AML-193 (cell line): ENCODE measurements at regions not wholly inside any gene's neighbourhood (a gene's known extent, or its start where the extent isn't known, plus 50 kb on each side); places are given as distances from the start of the nearest gene placed in this dataset.
"Not testable (repeated sequence)": the region's sequence is repeated elsewhere in the genome, so short reads cannot be mapped to it uniquely, and the experiment has no call there.

ENCODE experiments used
- DNase-seq, 2 experiments: peaks; one replicate each; lab custom pipeline; 2025; lab: John Stamatoyannopoulos, UW

DNA sequence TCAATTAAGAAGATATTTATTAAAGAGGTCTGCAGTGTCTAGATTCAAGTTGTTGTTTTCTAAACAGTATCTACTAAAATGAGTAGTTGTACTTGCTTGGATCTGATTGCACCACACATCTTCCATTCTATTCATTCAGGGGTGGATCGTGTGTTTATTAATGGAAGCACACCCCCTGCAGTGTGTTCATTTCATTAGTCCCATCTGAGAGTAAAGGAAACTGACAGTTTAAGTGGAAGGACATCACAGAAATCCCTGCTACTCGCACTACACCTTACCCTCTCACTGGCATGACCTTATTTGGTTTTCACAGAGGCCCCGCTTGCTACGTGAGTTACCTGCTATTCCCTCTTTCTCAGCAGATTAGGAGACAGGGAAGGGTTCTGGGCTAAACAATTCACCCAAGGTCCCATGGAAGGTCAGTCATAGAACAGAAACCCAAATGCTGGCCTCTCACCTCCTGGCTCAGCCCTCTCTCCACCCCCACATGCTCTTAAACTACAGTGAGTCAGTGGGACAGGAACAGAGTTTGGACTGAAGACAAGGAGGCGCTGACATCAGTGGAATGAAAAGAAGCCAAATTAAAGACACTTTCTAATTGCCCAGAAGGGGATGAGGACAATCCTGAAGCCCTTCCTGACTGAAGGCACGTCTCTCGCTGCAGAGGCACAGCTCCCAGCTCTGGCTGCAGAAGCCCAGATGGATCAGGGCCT is 369.2 kb upstream of the NRP1 start:
- DNase-seq, result no peak

DNA sequence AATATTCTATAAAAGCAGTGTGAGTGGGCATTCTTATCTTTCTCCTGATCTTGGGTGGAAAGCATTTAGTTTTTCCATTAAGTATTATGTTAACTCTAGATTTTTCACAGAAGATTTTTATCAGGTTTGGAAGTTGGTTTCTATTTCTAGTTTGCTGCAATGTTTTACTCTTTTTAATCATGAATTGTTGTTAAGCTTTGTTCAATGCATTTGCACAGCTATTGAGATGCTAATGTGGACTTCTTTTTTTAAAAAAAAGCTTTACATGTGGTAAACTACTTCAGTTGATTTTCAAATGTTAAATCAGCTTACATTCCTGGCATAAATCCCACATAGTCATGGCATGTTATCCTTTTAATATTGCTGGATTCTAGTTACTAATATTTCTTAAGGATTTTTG is 363.6 kb upstream of the NRP1 start:
- no peak for DNase-seq

- DNase-seq, result no peak
These were observed 362.5 kb upstream of the NRP1 start for GRCh38 chr10:33697016-33697415.

DNA sequence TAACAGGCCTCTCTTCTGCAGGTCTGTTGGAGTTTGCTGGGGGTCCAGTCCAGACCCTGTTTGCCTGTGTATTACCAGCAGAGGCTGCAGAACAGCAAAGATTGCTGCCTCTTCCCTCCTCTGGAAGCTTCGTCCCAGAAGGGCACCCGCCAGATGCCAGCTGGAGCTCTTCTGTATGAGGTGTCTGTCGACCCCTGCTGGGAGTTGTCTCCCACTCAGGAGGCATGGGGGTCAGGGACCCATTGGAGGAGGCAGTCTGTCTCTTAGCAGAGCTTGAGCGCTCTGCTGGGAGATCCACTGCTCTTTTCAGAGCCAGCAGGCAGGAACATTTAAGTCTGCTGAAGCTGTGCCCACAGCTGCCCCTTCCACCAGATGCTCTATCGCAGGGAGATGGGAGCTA is 361.1 kb upstream of the NRP1 start:
- no peak for DNase-seq

DNA sequence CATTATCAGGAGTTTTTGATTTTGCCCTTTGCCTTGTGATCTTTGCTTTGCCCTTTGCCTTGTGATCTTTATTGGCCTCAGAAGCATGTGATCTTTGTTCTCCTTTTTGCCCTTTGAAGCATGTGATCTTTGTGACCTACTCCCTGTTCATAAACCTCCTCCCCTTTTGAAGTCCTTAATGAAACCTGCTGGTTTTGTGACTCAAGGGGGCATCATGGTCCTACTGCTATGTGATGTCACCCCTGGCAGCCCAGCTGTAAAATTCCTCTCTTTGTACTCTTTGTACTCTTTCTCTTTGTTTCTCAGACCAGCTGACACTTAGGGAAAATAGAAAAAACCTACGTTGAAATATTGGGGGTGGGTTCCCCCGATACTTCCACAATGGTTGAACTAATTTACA is 356.1 kb upstream of the NRP1 start:
- not testable (repeated sequence) for DNase-seq

DNA sequence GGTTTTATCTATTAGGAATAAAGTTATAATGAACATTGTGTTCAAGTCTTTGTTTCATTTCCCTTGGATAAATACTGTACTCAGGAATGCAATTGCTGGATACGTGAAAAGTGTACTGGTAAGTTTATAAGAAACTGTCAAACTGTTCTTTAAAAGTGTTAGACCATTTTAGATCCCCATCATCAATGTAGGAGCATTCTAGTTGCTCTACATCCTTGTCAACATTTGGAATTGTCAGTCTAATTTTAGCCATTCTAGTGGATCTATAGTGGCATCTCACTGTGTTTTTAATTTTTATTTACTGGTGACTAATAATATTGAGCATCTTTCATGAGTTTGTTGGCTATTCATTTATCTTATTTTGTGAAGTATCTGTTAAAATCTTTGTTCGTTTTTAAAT is 354.0 kb upstream of the NRP1 start:
- DNase-seq, result no peak

GRCh38 chr10:33684211-33684611 is 349.7 kb upstream of the NRP1 start:
- no peak for DNase-seq

DNA sequence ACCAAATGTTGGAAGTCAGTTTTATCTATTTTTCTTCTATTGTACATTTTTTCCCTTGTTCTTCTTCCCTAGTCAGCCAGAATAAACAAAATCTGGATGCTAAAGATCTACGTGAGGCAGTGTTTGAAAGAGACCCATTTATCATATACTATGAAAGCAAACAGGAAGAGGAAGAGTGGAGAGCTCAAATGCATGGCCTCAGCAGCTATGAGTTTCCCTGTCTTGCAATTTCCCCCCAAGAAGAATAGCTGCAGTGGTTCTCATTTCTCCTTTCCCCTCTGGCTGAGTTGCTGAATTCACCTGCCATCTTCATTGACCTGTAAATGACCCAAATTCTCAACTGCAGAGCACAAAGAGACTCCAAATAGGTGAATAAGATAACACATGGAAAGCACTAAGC is 347.1 kb upstream of the NRP1 start:
- no peak for DNase-seq

DNA sequence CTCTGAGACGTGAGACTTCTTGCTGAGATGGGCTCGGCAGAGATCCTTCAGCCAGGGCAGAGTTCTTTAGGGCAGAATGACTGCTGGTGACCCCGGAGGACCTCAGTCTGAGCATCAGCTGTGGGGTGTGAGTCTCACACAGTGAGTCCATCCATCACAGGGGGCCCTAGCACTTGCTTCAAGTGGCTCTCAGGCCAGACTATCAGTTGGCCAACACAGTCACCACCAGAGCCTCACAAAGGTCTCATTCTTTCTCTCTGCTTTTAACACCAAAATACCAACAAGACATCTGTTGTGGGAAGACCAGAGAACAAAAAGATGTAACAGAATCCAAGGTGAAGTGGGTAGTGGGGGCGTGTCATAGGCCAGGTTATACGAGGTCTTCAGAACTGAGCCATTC is 345.6 kb upstream of the NRP1 start:
- no peak for DNase-seq

DNA sequence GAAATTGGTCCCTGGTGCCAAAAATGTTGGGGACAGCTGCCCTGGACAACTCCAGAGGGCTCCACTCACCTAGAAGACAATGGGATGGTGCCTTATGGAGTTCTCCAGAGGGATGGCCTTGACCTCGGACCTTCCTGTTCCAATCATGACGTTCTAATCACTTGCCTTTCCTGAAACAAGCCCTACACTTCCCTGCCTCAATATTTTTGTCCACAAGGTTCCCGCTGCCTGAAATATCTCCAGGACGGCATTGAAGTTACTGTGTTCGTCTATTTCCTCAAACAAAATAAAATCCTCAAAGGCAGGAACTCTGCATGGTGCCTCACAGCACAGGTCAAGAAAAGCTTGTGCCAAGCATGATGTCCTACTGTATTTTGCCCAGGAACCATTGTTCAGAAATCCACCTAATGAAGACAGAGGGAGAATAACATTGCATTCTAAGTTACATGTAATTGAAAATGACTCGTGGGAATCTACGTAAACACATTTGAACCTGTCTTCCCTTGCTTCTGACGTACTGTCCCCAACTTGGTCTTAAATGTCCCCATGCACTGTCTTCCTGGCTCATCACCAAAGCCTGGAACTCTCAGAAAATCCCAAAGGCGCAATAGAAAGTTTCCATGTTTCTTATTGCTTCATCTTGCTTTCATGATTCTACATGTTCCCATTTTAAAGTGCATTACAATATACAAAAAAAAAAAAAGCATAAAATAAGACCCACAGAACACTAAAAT is 342.3 kb upstream of the NRP1 start:
- DNase-seq, result no peak

- DNase-seq, result no peak
These were observed 340.6 kb upstream of the NRP1 start for GRCh38 chr10:33674986-33675599.

DNA sequence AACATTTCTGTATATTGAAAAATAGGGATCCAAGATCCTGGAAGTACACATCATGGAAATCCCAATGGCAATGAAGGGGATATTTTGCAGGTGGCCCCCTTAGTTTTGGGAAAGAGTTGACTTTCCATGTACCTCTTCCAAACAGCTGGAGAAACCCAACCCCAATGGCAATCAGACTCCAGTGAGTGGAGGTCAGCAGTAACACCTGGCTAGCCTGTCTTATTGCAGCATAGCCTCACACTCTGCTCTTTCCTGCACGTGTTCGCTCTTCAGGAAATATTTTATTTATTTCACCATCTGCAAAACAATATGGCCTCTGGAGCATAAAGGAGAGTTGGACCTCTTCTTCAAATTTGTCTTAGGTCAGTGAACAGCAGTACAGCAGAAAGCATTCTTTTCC is 340.0 kb upstream of the NRP1 start:
- DNase-seq, result no peak

GRCh38 chr10:33673839-33674415 is 339.5 kb upstream of the NRP1 start:
- no peak for DNase-seq

- no peak for DNase-seq
These were observed 335.4 kb upstream of the NRP1 start for GRCh38 chr10:33669904-33670303.

DNA sequence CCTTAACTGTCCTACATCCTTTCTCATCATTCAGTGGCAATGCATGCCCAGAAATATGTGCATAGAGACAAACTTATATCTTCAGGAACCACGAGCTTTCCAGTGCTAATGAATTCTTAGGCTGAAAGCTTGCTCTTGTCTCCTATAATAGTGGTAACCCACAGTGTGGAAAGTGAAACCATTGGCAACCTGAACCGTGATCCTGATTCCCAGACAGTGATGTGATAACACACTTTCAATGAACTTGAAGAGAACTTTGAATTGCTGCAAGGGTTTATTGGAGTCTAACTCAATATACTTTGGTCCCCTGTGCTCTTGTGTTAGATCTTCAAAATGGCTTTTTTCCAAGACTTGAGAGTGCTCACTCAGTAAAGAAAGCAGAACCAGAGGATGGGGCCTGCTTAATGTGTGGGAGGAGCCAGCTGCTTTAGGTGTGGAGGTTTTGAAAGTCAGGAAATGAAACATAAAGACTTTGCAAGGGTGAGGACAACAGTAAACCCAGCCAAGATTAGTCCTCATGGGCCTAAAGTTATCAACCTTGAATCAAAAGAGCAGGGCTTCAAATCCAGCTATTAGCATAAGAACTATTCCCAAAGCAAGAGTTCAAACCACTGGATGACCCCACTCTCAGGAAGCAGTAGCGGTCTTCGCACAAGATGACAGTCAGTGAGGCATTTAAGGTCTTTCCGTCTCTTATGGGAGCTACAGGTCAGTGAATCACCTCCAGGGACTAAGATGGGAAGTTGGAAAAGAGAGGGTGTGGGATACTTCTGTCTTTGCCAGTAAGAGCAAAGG is 332.4 kb upstream of the NRP1 start:
- peak; percentile 36 to 68 for DNase-seq

DNA sequence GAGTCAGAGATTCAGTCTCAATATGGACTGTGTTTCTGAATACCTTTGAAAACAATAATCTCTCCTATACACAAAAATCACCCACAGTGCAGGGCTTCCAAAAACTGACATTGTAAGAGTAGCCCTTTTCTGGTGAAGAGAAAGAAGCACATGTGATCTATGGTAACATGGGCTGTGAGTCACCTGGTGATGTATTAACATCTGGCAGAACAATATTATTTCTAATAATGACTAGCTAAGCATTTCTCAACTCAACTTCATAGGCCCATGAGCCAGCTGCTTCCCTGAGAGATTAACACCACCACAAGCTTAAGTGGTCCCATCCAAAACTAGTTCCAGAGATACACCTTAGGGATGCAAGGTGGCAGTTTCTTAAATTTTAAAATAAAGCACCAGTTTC is 331.0 kb upstream of the NRP1 start:
- DNase-seq, result no peak

- DNase-seq, result no peak
These were observed 329.6 kb upstream of the NRP1 start for GRCh38 chr10:33664070-33664469.

DNA sequence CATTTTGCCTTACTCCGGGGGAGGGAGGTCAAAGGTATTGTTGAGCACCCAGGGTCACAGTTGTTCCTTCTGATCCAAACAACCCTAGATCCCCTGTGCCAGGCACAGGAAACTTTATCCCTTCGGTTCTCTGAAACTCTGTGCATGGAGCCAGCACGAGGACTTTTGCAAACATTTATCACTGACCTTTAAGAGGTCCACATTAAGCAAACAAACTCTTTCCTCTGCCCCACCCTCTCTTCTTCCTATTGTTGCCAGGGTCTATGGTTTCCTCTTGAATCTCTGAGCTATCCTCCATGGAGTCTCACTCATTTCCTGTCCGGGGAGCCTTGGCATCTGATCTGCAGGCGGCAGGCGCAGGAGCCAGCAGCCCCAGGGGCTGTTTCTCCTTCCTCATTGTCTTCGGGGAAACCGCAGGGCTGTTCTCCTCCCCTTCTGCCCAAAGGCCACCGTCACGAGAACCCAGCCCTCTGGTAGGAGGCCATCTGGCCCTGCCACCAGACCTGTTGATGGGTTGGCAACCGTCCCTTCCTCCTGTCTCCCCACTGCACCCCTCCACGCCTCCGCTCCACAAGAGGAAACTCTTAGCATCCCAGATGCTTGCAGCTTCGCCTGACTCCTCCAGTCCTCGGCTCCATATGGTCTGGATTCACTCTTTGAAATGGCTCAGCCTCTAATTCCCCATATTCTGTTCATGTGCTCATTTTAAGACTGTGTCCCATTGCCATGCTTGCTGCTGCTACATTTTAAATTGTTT is 327.3 kb upstream of the NRP1 start:
- DNase-seq, result peak; percentile 94 to 96

DNA sequence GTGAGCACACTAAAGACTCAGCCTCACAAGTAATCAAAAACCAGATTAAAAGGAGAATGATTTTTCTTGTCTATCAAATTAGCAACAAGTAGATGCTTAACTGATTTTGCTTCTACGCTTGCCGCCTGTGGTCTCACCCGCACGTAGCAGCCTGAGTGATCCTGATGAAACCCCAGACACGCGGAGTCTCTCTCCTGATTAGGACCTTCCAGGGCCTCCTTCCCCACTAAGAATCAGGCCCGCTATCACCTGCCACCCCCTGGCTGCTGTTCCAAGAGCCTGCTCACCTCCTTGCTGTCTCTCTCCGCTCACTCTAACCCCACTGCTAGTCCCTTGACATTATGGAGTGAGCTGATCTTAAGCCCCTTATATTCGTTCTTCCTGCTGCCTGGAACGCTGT is 325.9 kb upstream of the NRP1 start:
- DNase-seq, result no peak

- DNase-seq, result no peak
These were observed 323.4 kb upstream of the NRP1 start for GRCh38 chr10:33657913-33658312.

GRCh38 chr10:33657154-33657908 is 322.9 kb upstream of the NRP1 start:
- no peak for DNase-seq
